ENCODE measurements at regions not wholly inside any gene's neighbourhood (a gene's known extent, or its start where the extent isn't known, plus 50 kb on each side); places are given as distances from the start of the nearest gene placed in this dataset.

DNA sequence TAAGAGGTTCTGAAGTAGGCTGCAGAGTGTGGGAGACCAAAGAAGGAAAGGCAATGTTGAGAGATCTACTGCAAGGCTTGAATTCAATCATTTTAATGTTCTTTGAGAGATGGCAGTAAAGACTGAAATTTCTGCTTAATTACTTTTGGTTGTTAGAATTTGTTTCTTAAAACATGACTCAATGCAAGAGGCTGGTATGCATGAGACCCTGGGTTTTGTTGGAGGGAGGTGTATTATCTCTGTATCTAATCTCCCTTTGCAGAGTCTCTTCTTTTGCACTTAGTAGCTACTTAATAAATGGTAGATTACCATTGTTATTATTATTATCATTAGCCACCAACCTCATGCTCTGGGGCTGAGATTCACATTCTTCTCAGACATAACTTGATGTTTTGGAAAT lies 87.4 kb upstream of the DRD2 start:
- no peak for DNase-seq
- ATAC-seq = no peak
- intact Hi-C loops (cut with DNase I, micrococcal nuclease) = no loop called here

- no peak for ATAC-seq
- intact Hi-C loops (cut with DNase I, micrococcal nuclease) = no loop called here
- DNase-seq = no peak
Measured at GRCh38 chr11:113557926-113558325, 82.7 kb upstream of the DRD2 start.

DNA sequence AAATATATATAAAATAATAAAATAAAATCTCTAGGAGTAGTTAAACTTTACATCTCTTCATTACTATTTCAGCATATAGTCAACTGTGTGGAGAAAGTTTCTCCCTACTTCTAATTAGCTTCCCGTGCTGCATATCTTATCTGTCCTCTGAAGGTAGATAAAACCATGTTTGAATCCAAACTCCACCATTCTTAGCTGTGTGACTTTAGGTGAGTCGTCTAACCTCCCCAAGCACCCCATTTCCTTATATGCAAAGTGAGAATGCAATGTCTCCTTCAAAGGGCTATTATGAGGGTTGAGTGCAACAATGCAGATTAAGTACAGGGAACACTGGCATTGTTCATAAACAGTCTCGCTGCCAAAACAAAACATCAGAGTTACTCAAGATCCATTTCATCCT lies 80.8 kb upstream of the DRD2 start:
- ATAC-seq (no peak), DNase-seq (no peak)
- intact Hi-C loops (cut with DNase I, micrococcal nuclease) = no loop called here

DNA sequence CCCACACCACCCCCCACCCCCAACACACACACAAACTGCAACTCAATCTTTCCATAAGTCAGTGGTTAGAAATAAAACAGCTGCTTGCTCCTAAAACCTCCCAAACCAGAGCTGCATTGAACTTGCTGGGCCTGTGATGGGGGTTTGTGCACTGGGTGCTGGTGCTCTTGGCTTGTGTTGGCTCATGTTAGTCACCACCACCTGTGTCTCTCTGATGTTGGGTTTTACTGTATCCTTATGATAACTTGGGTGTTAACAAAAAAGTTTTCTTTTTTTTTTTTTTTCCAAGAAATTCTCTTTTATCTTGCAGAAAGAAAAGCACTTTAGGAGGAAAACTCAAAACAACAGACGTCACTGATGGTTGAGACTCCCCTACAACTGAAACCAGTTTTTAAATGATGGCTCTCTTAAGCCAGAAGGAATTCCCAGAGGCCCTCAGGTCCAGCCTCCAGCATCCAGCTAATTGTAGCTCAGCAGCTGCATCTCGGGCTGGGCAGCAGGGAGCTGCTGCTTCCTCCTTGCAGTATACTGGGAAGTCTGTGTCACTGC lies 79.9 kb upstream of the DRD2 start:
- DNase-seq (no peak), ATAC-seq (no peak)
- intact Hi-C loops (cut with DNase I, micrococcal nuclease) = no loop called here

DNA sequence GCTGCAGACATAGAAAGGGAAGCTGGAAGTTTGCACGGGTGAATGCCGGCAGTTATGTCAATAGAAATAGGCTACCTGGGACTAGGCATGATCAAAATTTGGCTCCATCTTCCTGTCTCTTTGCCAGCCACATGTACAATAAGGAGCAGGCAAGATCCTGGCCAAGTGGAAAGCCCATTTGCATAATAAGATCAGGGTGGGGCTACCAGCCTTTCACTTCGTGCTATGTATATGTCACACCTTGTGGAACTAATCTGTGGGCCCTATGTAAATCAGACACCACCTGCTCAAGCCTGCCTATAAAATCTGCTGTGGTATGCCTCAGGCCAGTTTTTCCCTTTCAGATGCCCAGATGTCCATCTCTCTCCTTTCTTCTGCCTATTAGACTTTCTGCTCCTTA lies 79.3 kb upstream of the DRD2 start:
- intact Hi-C loops (cut with DNase I, micrococcal nuclease) = no loop called here
- DNase-seq (no peak), ATAC-seq (peak; percentile 63)

DNA sequence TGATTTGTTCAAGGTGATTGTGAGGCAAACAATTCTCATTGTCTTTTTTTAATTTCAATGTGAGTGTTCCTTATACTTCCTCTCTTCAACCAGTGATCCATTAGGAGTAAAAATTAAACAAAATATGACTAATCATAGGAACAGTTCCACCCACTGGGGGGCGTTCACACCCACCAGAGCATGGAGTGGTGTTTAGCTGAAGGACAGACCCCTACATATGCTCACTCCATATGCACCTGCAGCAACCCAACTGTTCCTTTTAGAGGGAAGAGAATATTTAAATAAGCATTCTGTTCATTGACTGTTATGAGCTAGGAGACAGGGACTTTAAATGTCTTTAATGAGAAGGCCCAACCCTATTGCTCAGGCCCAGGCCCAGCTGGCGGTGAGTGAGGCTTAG lies 78.7 kb upstream of the DRD2 start:
- DNase-seq = no peak
- no peak for ATAC-seq
- intact Hi-C loops (cut with DNase I, micrococcal nuclease) = no loop called here

GRCh38 chr11:113553235-113553634 lies 78.0 kb upstream of the DRD2 start:
- ATAC-seq = no peak
- no peak for DNase-seq
- intact Hi-C loops (cut with DNase I, micrococcal nuclease) = no loop called here

DNA sequence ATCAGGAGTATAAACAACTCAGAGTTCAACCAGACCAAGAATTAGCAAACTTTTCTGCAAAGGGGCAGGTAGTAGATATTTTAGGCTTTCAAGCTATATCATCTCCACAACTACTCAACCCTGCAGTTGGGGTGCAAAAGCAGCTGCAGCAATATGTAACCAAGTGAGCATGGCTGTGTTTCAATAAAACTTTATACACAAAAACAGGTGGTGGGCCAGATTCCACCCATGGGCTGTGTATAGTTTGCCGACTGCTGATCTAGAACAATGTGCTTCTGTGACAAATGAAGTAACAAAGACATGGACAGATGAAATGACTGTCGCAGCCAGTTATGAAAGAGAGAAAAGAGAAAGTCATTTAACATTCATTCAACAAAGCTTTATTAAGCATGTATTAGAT lies 77.1 kb upstream of the DRD2 start:
- intact Hi-C loops (cut with DNase I, micrococcal nuclease) = no loop called here
- no peak for ATAC-seq
- DNase-seq = no peak

DNA sequence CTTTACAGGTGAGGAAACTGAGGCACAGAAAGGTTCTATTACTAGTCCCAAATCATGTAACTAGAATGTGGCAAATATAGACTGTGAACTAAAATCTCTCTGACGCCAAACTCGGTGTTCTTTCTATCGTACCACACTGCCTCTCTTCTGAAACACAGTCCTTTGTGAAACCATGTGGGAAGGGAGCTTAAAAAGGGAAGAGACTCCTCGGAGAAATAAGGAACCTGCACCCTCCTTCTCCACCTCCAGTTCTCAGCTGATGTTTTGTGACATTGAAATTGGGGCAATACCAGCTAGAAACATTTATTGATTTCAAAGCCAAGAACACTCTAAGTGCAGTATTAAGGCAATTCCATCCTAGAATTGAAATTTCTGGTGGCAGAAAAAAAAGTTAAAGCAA lies 76.4 kb upstream of the DRD2 start:
- intact Hi-C loops (cut with DNase I, micrococcal nuclease) = no loop called here
- ATAC-seq (no peak), DNase-seq (no peak)

DNA sequence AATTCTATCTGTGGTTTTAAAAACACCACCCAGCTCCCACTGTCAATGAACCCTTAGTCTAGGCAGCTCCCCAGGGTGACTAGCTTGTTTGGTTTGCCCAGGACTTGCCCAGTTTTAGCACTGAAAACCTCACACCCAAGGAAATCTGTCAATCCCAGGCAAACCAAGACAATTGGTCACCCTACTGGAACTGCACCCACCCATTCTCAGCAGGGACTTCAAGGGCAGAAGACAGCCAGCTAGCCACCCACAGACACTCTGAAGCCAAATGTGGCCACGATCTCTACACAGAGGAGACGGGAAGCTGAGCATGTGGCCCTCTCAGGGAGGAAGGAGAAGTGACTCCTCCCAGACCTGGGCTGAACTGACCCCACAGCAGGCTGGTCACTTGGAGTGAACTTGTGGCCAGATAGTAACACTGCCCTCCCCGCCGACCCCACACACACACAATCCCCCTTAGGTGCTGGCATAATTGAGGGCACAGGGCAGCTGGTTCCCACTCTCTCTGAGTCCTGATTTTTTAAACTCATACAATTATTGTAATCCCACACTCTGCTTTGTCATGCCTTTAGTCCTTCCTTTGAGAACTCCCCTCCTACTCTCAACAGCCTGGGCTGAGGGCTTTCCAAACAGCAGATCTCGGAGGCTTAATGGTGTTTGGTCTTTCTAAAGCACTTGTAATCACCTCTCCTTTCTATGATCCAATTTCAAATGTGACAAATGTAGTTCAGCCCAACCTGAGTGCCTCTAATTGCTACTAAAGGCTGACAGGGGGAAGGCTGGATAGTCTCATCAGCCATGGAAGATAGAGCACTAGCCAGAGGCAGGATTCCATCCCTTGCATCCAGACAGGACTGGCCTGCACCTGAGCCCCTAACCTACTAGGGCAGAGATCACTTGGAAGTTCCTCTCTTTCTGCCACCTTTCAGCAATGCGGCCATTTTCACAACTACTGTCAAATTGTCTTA lies 74.7 kb upstream of the DRD2 start:
- DNase-seq = no peak
- intact Hi-C loops (cut with DNase I, micrococcal nuclease) = no loop called here
- ATAC-seq = no peak

DNA sequence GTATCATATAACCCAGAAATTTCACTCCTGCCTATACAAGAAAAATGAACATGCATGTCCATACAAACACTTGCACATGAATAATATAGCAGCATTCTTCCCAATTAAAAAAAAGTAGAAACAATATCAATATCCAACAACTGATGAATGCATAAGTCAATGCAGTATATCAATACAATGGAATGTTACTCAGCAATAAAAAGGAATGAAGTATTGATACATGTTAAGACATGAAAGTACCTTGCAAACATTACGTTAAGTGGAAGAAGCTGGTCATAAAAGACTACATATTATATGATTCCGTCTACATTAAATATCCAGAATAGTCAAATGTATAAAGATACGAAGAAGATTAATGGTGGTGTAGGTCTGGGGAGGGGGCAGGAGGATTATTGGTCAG lies 73.9 kb upstream of the DRD2 start:
- no peak for ATAC-seq
- intact Hi-C loops (cut with DNase I, micrococcal nuclease) = no loop called here

GRCh38 chr11:113547739-113548138 lies 72.5 kb upstream of the DRD2 start:
- DNase-seq (no peak), ATAC-seq (no peak)
- intact Hi-C loops (cut with DNase I, micrococcal nuclease) = no loop called here

More for the DNA sequence above, 73.9 kb upstream of the DRD2 start:
- DNase-seq = no peak

- DNase-seq (no peak), ATAC-seq (no peak)
- intact Hi-C loops (cut with DNase I, micrococcal nuclease) = no loop called here
Measured at GRCh38 chr11:113546757-113547507, 71.7 kb upstream of the DRD2 start.

DNA sequence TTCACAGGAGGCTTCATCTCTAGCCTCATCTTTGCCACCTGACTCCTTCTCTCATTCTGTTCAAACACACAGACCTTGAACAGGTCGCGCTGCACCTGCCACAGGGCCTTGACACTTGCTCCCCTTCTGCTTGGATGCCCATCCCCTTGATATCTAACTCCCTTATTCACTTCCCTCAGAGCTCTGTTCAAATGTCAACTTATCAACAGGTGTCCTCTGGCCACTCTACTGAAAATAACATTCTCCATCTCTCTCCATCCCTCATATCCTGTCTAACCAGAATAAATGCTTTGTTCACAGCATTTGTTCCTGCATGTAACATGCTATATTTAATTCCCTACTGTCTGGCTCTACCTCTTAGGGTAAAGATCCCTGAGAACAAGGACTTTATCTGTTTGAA lies 67.2 kb upstream of the DRD2 start:
- no peak for DNase-seq
- no peak for ATAC-seq
- intact Hi-C loops (cut with DNase I, micrococcal nuclease) = no loop called here

DNA sequence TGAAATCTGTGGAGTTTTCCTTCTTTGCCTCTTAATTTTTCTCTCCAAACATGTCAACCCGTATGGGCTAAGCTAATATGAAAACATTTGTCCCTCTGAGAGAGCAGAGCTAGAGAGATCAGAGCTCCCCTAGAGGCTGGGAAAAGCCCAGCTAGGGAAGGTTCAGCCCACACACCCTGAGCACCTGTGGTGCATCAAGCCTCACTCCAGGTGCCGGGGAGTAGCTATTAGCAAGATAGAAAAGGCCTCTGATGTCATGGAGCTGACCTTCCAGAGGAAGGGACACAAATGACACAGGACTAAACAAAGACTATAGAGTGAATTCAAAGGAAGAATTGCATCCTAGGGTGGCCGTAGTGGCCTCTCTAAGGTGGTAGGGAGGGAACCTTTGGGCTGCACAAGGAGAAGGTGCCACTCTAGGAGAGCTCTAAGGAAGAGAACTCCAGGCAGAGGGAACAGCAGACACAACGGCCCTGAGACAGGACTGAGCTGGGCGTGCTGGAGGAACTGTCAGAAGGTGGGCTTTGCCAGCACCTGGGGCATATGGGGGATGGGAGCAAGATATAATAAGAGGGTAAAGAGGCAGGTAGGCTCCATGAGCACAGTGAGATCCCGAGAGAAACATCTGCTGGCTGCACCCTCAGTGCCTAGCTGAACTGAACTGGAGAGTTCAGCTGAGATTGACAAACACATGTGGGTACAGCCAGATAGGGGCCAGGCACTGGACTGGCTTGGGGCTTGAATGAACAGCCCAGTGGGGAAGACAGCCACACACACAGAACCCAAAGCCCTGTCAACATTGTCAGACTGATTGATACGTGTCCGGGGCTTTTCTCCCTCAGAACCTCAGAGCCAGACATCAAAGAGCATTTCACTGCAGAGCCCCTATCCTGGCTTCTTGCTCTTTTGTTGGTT lies 65.5 kb upstream of the DRD2 start:
- DNase-seq = no peak
- intact Hi-C loops (cut with DNase I, micrococcal nuclease) = no loop called here
- no peak for ATAC-seq

DNA sequence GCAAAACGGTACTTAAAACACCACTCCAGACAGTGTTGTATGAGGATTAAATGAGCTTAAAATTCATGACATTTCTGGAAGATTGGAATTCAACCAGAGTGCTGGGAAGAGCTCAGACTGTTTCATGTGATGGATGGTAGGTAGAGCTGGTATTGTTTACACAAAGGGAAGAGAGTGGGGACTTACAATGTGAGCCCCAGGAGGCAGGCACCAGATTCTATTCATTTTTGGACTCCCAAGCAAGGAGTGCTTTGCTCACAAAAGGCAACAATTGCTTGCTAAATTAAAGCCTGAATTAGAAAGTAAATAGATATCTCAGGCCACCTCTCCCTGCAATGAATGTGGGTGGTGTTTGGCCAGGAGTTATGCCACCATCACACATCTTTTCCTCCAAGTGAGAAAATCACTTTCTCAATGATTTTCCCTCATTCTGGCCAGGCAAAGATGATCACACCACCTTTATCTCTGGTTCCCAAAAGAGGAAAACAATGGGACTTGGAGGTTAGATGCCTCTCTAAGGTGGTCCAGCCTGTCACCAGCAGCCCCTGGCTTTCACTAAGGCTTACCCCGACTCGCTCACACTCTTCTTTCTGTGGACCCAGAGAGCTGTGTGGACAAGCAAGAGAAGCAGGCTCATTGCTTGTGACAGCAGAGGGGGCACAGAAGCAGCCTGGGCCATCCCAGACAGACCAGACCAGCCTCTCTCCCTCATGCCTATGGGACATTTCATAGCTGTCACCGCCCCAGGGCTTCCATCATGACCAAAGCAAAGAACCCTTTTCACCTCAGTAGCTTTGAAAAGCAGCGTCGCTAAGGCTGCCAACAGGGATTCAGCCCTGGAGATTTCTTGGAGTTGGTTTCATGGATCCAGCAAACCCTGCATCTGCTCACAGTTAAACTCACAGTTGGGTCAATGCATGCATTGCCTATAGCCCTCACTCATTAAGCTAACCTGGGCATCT lies 63.5 kb upstream of the DRD2 start:
- DNase-seq (no peak), ATAC-seq (no peak)

DNA sequence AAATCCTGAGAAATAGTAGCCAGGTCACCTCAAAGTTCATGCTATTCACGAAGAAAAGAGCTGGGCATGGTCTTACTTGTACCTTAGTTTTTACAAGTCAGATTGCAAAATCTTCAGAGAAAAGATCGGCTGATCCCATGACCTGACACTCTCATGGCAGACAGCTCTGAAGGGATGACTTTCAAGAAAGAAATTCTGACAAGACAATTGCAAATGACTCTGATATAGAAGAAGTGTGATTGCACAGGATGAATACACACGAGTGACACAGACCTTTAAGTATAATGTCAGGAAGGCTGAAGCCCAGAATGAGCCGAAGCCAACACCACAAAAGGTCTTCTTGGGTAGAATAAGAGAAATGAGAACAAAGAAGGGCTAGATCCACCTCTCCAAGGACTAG lies 59.4 kb upstream of the DRD2 start:
- no peak for DNase-seq

More for the DNA sequence above, 63.5 kb upstream of the DRD2 start:
- intact Hi-C loops (cut with DNase I, micrococcal nuclease) = loop anchor here in 1 of 2 donors (10.0 kb wide), 2 partner anchors 64 to 186 kb away; partner anchors contain the start of gene DRD2

DNA sequence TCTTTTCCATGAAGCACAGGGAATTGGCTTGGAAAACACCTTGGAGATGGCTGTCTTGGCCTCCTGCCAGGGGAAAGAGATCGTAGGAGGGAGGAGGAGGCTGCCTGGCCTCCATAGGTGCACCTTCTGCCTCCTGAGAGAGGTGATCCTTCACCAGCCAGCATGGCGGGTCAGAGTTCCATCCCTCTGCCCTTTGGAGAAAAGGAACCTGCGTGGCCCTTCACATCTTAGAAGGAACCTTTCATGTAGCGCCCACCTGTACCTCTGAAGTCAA lies 58.2 kb upstream of the DRD2 start:
- DNase-seq (no peak), ATAC-seq (no peak)
- intact Hi-C loops (cut with DNase I, micrococcal nuclease) = loop anchor here in 1 of 2 donors (5.0 to 10.0 kb wide), 3 partner anchors 59 to 226 kb away; partner anchors contain the start of gene DRD2

More for the DNA sequence above, 59.4 kb upstream of the DRD2 start:
- intact Hi-C loops (cut with DNase I, micrococcal nuclease) = loop anchor here in 1 of 2 donors (5.0 to 10.0 kb wide), 3 partner anchors 60 to 227 kb away; partner anchors contain the start of gene DRD2
- ATAC-seq = no peak

Data from left colon (tissue), 2 donors.